SHP77 (cell line): ENCODE measurements at regions not wholly inside any gene's neighbourhood (a gene's known extent, or its start where the extent isn't known, plus 50 kb on each side); places are given as distances from the start of the nearest gene placed in this dataset.

ENCODE experiments used
- DNase-seq, 2 experiments: peaks; one replicate each; lab custom pipeline; 2025; lab: John Stamatoyannopoulos, UW

GRCh38 chr4:38230821-38231563 lies 270.8 kb downstream of the PTTG2 start:
- no peak for DNase-seq

DNA sequence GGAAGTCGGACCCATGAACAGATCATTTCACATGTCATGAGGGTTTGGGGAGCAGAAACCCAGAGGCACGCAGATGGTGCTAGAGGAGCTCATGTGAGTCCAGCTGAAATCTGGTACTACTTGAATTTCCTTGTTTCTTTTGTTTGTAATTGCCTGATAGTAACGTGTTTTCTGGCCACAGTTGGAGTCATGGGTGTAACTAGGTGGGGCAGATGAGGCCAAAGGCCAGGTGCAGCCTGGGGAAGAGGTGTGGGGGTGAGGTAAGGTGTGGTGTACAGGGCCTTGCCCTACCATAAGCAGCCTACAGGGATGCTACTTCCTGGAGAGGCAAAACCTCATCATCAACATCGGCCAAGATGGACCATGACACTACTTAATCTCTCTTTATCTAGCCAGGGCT lies 271.4 kb downstream of the PTTG2 start:
- DNase-seq: no peak

- DNase-seq: no peak
Observed at GRCh38 chr4:38232741-38233140, 272.5 kb downstream of the PTTG2 start.

- no peak for DNase-seq
Observed at GRCh38 chr4:38233727-38234480, 273.7 kb downstream of the PTTG2 start.

- DNase-seq: no peak
Observed at GRCh38 chr4:38235354-38235753, 275.2 kb downstream of the PTTG2 start.

DNA sequence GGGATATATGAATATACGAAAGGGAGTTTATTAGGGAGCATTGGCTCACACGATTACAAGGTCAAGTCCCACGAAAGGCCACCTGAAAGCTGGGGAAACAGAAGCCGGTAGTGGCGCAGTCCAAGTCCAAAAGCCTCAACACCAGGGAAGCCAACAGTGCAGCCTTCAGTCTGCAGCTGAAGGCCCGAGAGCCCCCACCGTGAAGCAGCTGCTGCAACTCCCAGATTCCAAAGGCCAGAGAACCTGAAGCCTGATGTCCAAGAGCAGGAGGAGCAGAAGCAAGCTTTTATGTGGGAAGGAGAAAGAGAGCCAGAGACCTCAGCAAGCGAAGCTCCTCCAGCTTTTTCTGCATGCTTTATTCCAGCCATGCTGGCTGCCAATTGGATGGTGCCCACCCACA lies 275.8 kb downstream of the PTTG2 start:
- DNase-seq: no peak

DNA sequence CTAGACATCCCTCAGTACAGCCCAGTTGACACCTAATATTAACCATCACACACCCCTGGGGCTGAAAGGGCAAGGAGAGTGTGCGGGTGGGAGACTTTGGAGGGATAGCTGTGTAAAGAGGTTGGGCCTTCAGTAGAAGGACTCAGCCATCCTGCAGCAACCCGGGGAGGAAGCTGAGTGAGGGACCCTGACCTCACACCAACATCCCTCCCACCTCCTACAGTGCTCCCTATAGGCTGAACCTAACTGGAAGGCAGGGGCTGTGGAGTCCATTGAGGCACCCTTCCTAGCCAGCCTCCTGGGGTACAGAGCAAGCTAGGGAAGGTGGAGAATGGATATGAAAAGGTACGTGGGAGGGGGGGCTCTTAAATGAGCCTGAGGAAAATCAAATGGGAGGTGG lies 276.3 kb downstream of the PTTG2 start:
- no peak for DNase-seq

DNA sequence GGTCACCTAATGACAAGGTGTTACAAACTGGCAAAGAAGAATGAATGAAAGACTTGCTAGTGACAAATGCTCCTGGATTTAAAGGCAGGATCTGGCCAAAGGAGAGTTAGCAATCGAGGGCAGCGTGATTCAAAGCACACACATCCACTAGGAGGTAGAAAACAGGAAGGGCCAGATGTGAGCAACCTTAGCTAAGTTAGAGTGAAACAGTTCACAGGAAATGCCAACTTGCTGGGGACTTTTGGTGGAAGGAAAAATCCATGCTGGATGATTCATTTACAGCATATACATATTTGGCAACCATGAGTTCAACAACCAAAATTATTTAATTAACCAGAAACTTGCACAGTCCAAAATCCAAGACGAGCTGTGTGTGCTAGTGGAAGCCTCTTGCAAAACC lies 276.9 kb downstream of the PTTG2 start:
- no peak for DNase-seq

DNA sequence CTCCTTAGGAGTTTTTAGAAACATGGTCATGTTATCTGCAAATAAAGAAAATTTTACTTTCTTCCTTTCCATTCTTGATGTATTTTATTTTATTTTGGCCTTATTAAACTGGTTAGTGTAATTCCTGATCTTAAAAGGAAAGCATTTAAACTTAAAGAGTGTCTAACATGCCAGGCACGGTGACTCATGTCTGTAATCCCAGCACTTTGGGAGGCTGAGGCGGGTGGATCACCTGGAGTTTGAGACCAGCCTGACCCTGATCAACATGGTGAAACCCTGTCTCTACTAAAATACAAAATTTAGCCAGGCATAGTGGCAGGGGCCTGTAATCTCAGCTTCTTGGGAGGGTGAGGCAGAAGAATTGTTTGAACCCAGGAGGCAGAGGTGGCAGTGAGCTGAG lies 281.3 kb downstream of the PTTG2 start:
- DNase-seq: no peak

- no peak for DNase-seq
Observed at GRCh38 chr4:38242101-38242500, 281.9 kb downstream of the PTTG2 start.

DNA sequence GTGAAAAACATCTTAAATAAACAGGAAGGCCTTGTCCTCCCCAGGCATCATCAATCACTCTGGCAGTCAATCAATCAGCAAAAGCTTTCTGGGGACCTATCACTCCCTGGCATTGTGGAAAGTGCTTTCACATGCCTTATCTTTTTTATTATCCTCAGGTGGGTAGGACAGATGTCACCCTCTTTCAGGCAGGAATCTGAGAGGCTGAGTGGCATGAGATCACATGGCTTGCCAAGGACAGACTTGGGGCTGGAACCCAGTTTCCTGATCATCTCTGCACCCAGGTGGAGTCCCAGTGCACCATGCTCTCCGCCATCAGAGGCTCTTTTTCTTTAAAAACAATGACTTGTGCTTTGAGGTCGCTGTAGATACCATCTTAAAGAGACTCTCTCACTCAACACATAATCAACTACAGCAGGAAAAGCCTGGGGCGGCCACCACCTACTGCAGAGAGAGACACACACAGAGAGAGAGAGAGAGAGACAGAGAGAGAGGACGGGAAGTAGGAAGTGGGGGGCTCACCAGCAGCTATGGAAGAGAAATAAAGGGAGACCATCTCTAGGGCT lies 282.7 kb downstream of the PTTG2 start:
- DNase-seq: no peak

- no peak for DNase-seq
Observed at GRCh38 chr4:38243388-38244053, 283.3 kb downstream of the PTTG2 start.

GRCh38 chr4:38254825-38255224 lies 294.6 kb downstream of the PTTG2 start:
- no peak for DNase-seq

GRCh38 chr4:38255572-38255971 lies 295.4 kb downstream of the PTTG2 start:
- DNase-seq: no peak

DNA sequence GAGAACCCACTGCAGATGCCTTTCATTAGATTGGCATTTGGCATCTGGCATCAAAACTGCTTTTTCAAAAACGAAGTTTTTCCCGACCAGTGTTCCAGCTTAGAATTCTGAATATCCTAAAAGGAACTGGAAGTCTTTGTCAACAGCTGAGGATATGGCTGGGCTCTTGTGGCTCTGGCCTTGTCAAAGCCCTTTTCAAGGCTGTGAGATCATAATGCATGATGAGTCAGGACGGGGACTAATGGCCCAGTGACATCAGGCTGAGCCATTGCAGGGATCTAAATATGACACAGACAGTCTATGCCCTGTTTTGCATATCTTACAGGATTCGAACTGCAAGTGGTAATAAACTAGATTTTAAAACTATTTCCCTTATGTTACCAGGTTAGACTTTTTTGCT lies 306.4 kb downstream of the PTTG2 start:
- DNase-seq: no peak

DNA sequence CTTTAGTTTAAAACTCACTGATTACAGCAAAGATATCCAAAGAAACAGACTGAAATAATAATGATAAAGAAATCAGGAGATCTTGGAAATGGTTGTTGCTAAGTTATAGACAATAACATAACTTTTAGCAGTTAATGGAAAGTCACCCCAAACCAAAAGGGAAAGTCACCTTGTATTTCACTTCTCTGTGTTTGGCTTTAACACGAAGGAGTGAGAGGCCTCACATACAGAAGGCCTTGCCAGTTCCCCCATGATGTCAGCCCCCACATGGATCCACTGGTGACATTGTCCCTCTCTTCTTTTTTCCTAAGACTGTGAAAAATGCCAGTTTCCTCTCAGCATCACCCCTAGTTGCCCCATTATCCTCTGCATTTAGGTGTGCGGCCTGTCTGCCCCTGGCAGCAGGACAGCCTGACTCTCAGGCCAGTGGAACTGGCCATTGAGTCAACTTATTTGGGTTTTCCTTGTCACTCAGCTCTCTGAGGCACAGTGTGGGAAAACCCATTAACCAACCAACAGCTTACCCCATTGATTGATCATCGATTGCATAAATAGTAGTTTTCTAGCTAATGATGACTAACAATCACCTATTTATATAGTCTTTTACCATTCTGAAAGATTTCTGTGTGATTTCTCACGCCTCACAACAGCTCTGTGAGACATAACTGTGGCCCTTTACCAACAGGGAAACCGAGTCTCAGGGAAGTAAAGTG lies 308.1 kb downstream of the PTTG2 start:
- no peak for DNase-seq

DNA sequence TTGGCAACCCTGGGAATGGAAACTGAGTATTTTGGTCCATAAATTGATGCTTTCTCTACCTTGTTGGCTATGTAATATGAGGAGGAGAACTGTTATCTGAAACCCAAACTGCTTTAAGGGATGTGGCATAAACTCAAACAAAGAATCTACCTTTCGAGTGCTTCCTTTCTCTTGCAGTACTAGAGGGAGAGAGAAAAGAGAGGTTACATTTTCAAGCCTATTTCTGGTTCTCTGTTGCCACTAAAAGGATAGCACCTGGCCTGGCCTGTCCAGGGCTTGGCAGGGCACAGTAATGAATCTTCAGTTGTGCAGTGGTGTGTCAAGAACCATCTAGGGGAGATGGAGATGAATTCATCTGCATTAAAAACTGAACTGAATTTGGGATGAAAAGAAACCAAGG lies 308.6 kb downstream of the PTTG2 start:
- no peak for DNase-seq

GRCh38 chr4:38273407-38273806 lies 313.2 kb downstream of the PTTG2 start:
- DNase-seq: no peak

GRCh38 chr4:38275331-38276100 lies 315.3 kb downstream of the PTTG2 start:
- DNase-seq: no peak

DNA sequence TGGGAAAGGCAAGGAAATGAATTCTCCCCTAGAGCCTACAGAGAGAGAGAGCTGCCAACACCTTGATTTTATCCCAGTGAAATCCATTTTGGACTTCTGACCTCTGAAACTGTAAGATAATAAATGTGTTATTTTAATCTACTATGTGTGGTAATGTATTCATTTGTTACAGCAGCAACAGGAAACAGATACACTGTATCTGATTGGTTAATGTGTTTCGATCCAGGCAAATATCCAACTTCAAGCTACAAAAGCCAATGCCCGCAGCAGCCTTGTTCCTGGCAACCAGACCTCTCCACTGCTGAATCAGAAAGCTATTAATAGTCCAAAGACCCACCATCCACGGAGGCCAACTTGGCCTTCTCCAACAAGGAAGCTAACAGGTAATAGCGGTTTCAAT lies 318.1 kb downstream of the PTTG2 start:
- no peak for DNase-seq

DNA sequence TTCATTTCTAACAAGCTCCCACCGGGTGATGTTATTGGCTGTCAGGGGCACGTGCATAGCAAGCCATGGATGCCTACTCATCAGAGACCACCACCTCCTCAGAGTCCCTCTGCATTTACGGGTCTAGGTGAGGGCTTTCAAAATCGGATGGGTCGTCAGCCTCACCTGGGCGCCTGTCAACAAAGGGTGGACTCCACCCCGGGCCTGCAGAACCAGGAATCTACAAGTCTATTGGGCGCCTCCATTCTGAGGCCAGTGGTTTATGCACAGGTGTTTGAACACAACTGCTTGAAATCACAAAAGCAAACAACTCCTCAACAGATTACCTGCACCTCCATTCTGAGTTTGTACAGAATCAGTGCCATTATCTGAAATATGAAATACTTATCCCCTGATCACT lies 318.9 kb downstream of the PTTG2 start:
- no peak for DNase-seq
